Neural progenitor cell (in vitro differentiated cells): ENCODE measurements at regions not wholly inside any gene's neighbourhood (a gene's known extent, or its start where the extent isn't known, plus 50 kb on each side); places are given as distances from the start of the nearest gene placed in this dataset.
"Not testable (repeated sequence)": the region's sequence is repeated elsewhere in the genome, so short reads cannot be mapped to it uniquely, and the experiment has no call there.

Source experiments
- DNase-seq: peaks from one replicate; pipeline ENCODE4 v3.0.0-alpha.2; 2016; ENCODE audit warnings: low spot score
- H2AFZ ChIP-seq: fragments of 200-600 bp; sonication (generic); replicated peaks from 2 replicates; pipeline ENCODE4 v1.6.1; 2016; ENCODE audit warnings: antibody characterized with exemption
- H3F3A ChIP-seq: fragments of 200-600 bp; sonication (generic); 2 replicates; pipeline ENCODE4 v1.6.1; 2016; ENCODE audit warnings: antibody characterized with exemption, low read depth
- H3K27ac ChIP-seq: fragments of 200-600 bp; sonication (generic); 2 replicates; pipeline ENCODE4 v1.5.1; 2016; ENCODE audit warnings: mild to moderate bottlenecking
- H3K27me3 ChIP-seq: fragments of 200-600 bp; sonication (generic); 2 replicates; pipeline ENCODE4 v1.6.1; 2016; ENCODE audit warnings: mild to moderate bottlenecking, moderate library complexity
- H3K36me3 ChIP-seq: fragments of 200-600 bp; sonication (generic); 2 replicates; pipeline ENCODE4 v1.5.1; 2016
- H3K4me1 ChIP-seq: fragments of 200-600 bp; sonication (generic); 2 replicates; pipeline ENCODE4 v1.6.1; 2016; ENCODE audit warnings: mixed run types
- H3K4me2 ChIP-seq: fragments of 200-600 bp; sonication (generic); 2 replicates; pipeline ENCODE4 v1.6.1; 2016
- H3K4me3 ChIP-seq: fragments of 200-600 bp; sonication (generic); 2 replicates; pipeline ENCODE4 v1.5.1; 2016
- H3K79me2 ChIP-seq: fragments of 200-600 bp; sonication (generic); 2 replicates; pipeline ENCODE4 v1.6.1; 2016; ENCODE audit warnings: low read depth
- H3K9ac ChIP-seq: fragments of 200-600 bp; sonication (generic); 2 replicates; pipeline ENCODE4 v1.6.1; 2016
- H3K9me3 ChIP-seq: fragments of 200-600 bp; sonication (generic); 2 replicates; pipeline ENCODE4 v1.5.1; 2016; ENCODE audit warnings: low read depth
- H4K20me1 ChIP-seq: fragments of 200-600 bp; sonication (generic); 2 replicates; pipeline ENCODE4 v1.6.1; 2016; ENCODE audit warnings: low read depth
- H3K27ac Mint-ChIP-seq: 3 replicates; pipeline ENCODE4 v1.8.0; 2021; ENCODE audit warnings: mixed read lengths
- H3K27me3 Mint-ChIP-seq: 2 replicates; pipeline ENCODE4 v1.8.0; 2022; ENCODE audit warnings: low read depth, mild to moderate bottlenecking, inconsistent platforms, moderate library complexity, mixed read lengths; ENCODE audit not compliant: insufficient read depth
- H3K36me3 Mint-ChIP-seq: 3 replicates; pipeline ENCODE4 v1.8.0; 2021; ENCODE audit warnings: mixed read lengths
- H3K4me1 Mint-ChIP-seq: 3 replicates; pipeline ENCODE4 v1.8.0; 2021; ENCODE audit warnings: mixed read lengths
- H3K4me3 Mint-ChIP-seq: 3 replicates; pipeline ENCODE4 v1.8.0; 2021; ENCODE audit warnings: mild to moderate bottlenecking, moderate library complexity, mixed read lengths
- H3K9me3 Mint-ChIP-seq: 3 replicates; pipeline ENCODE4 v1.8.0; 2020; ENCODE audit warnings: mixed read lengths
- EZH2 ChIP-seq: fragments of 200-600 bp; sonication (generic); IDR thresholded peaks from 2 replicates; pipeline ENCODE4 v1.6.1; 2017; ENCODE audit warnings: antibody characterized with exemption, mild to moderate bottlenecking, moderate library complexity
- EZH2phosphoT487 ChIP-seq: fragments of 200-600 bp; sonication (generic); IDR thresholded peaks from 2 replicates; pipeline ENCODE4 v1.6.1; 2017; ENCODE audit warnings: antibody characterized with exemption
- TF ChIP-seq, protein P1 (sequence below): fragments of 200-600 bp; sonication (generic); IDR thresholded peaks from 2 replicates; pipeline ENCODE4 v1.5.1; 2017; ENCODE audit warnings: antibody characterized with exemption, mild to moderate bottlenecking

DNA sequence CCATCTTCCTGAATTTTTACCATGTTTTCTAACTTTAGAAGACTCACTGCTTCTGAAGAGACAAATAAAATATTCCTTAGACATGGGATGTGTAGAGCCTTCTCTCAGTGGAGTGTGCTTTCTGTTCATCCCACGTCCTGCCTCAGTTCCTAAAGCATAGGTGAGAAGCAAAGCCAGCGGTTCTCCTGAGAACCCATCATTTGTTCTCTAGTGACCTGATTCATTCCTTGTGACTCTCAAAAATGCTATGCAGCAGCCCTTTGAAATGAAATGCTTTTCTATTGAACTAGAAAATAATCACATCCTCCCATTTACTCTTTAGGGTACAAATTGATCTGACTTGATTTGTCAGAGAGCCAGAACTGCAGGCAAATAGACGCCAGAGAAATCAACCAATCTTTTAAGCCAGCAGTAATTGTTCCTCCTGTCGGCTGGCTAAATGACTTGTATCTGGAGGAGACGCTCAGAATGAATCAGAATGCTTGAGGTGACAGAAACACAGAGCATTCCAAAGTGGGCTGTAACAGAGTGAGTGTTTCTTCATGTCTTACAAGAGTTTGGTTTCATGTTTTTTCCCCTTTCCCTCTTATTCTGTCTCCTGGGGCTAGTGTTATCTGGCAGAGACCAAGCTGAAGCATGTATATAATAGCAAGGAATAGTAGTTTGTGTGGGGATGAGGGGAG, 81.3 kb upstream of the TMEM178A start:
- Histone ChIP-seq H2AFZ (no peak overlapping the region), H3K36me3 (no peaks in the 10 kb centered on the region), H3K4me2 (no peak overlapping the region), H4K20me1 (no peaks in the 10 kb centered on the region), H3F3A (no peaks in the 10 kb centered on the region), H3K9me3 (peaks cover 5% of the 10 kb centered on the region), H3K27me3 (no peaks in the 10 kb centered on the region), H3K4me1 (no peaks in the 10 kb centered on the region), H3K79me2 (no peaks in the 10 kb centered on the region), H3K27ac (no peak overlapping the region), H3K4me3 (no peak overlapping the region), H3K9ac (no peak overlapping the region)
- peaks cover 13% of the 10 kb centered on the region for H3K36me3 Mint-ChIP-seq
- no peak overlapping the region for H3K27ac Mint-ChIP-seq
- no peaks in the 10 kb centered on the region for H3K27me3 Mint-ChIP-seq
- DNase-seq = no peak
- H3K4me3 Mint-ChIP-seq = no peak overlapping the region
- TF ChIP-seq EZH2phosphoT487 = no peak
- TF ChIP-seq EZH2 = no peak
- TF ChIP-seq, protein P1, sequence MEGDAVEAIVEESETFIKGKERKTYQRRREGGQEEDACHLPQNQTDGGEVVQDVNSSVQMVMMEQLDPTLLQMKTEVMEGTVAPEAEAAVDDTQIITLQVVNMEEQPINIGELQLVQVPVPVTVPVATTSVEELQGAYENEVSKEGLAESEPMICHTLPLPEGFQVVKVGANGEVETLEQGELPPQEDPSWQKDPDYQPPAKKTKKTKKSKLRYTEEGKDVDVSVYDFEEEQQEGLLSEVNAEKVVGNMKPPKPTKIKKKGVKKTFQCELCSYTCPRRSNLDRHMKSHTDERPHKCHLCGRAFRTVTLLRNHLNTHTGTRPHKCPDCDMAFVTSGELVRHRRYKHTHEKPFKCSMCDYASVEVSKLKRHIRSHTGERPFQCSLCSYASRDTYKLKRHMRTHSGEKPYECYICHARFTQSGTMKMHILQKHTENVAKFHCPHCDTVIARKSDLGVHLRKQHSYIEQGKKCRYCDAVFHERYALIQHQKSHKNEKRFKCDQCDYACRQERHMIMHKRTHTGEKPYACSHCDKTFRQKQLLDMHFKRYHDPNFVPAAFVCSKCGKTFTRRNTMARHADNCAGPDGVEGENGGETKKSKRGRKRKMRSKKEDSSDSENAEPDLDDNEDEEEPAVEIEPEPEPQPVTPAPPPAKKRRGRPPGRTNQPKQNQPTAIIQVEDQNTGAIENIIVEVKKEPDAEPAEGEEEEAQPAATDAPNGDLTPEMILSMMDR = no peak
- peaks cover 33% of the 10 kb centered on the region for H3K9me3 Mint-ChIP-seq
- peaks cover 17% of the 10 kb centered on the region for H3K4me1 Mint-ChIP-seq

DNA sequence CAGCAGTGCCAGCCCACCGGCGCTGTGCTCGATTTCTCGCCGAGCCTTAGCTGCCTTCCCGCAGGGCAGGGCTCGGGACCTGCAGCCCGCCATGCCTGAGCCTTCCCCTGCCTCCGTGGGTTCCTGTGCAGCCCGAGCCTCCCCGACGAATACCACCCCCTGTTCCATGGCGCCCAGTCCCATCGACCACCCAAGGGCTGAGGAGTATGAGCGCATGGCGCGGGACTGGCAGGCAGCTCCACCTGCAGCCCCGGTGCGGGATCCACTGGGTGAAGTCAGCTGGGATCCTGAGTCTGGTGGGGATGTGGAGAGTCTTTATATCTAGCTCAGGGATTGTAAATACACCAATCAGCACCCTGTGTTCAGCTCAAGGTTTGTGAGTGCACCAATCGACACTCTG, 80.2 kb upstream of the TMEM178A start:
- H3K27me3 Mint-ChIP-seq, H3K27me3 ChIP-seq, H3K4me3 Mint-ChIP-seq, H4K20me1 ChIP-seq, H3K9me3 ChIP-seq, H3K27ac ChIP-seq, H3K4me2 ChIP-seq, H3K4me1 ChIP-seq, H3K79me2 ChIP-seq, H3K27ac Mint-ChIP-seq, H3K9ac ChIP-seq, H3F3A ChIP-seq, H2AFZ ChIP-seq, H3K4me3 ChIP-seq, H3K36me3 ChIP-seq, DNase-seq: not testable (repeated sequence)
- Mint-ChIP-seq H3K36me3 (peaks cover 13% of the 10 kb centered on the region), H3K4me1 (peaks cover 17% of the 10 kb centered on the region), H3K9me3 (peaks cover 30% of the 10 kb centered on the region)

DNA sequence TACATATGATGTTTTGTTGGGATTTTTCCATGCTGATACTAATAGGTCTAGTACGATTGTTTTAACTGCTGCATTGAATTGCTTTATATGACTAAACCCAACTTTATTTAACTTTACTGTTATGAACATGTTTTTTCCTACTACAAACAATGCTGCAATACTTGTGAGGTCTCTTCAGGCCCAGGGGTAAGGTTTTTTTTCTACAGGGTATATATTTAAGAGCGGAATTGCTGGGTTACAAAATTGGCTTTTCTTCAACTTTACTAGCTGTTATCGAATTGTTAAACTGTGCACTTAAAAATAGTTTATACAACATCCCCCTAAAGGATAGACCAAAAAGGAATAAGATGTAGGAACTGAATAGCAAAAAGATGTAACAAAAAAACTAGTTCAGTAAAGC, 78.5 kb upstream of the TMEM178A start:
- H3K27ac Mint-ChIP-seq = no peak overlapping the region
- H3K9me3 Mint-ChIP-seq = peaks cover 21% of the 10 kb centered on the region
- Histone ChIP-seq H3K36me3 (no peaks in the 10 kb centered on the region), H3K4me1 (no peaks in the 10 kb centered on the region), H3K9me3 (no peaks in the 10 kb centered on the region), H3K27ac (no peak overlapping the region), H2AFZ (no peak overlapping the region), H3K9ac (no peak overlapping the region), H3K27me3 (no peaks in the 10 kb centered on the region), H3K79me2 (no peaks in the 10 kb centered on the region), H3K4me3 (no peak overlapping the region), H3K4me2 (no peak overlapping the region), H4K20me1 (no peaks in the 10 kb centered on the region), H3F3A (no peaks in the 10 kb centered on the region)
- H3K27me3 Mint-ChIP-seq = no peaks in the 10 kb centered on the region
- H3K4me3 Mint-ChIP-seq = no peak overlapping the region
- no peak for DNase-seq
- peaks cover 17% of the 10 kb centered on the region for H3K4me1 Mint-ChIP-seq
- TF ChIP-seq EZH2 = no peak
- TF ChIP-seq, protein P1 = no peak
- TF ChIP-seq EZH2phosphoT487 = no peak
- H3K36me3 Mint-ChIP-seq = peaks cover 11% of the 10 kb centered on the region

DNA sequence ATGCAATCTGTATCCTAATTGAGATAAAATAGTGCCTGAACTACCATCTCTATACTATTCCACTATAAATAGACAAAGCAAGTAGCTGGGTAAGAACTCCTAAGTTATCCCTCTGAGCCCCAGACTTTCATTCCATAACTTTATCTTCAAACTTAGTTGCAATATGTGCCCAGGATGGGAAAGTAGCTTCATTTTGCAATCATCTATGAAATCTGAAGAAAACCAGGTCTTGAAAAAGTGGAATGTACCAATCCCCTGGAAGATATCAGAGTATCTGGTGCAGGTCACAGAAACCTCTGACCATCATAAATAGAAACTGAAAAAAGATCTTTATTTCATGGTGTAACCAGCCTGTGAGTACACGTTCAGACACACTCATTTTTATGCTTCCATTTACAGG, 78.1 kb upstream of the TMEM178A start:
- H3K9ac ChIP-seq = no peak overlapping the region
- H3K27me3 ChIP-seq = no peaks in the 10 kb centered on the region
- no peaks in the 10 kb centered on the region for H3K36me3 ChIP-seq
- peaks cover 17% of the 10 kb centered on the region for H3K4me1 Mint-ChIP-seq
- H2AFZ ChIP-seq = no peak overlapping the region
- no peak overlapping the region for H3K4me3 ChIP-seq
- TF ChIP-seq, protein P1 = no peak
- TF ChIP-seq EZH2 = no peak
- no peak for TF ChIP-seq EZH2phosphoT487
- H3K4me1 ChIP-seq = no peaks in the 10 kb centered on the region
- no peak overlapping the region for H3K27ac ChIP-seq
- H3K36me3 Mint-ChIP-seq = peaks cover 11% of the 10 kb centered on the region
- no peaks in the 10 kb centered on the region for H3K27me3 Mint-ChIP-seq
- H3K9me3 ChIP-seq = no peaks in the 10 kb centered on the region
- H3F3A ChIP-seq = no peaks in the 10 kb centered on the region
- H4K20me1 ChIP-seq = no peaks in the 10 kb centered on the region
- H3K4me2 ChIP-seq = no peak overlapping the region
- no peak overlapping the region for H3K27ac Mint-ChIP-seq
- no peak overlapping the region for H3K4me3 Mint-ChIP-seq
- no peaks in the 10 kb centered on the region for H3K79me2 ChIP-seq
- DNase-seq = no peak
- H3K9me3 Mint-ChIP-seq = peaks cover 17% of the 10 kb centered on the region
